HCT116 (cell line): ENCODE measurements at regions not wholly inside any gene's neighbourhood (a gene's known extent, or its start where the extent isn't known, plus 50 kb on each side); places are given as distances from the start of the nearest gene placed in this dataset.

Experiments
- ATAC-seq: fragments of 200-7000 bp; cut with Tn5 transposase; 2 replicates; pipeline ENCODE4 v1.9.1; 2020; ENCODE audit warnings: mild to moderate bottlenecking, moderate library complexity
- BruUV-seq: library from RNA; stranded (reverse); fragments of 400-500 nt; replicated peaks from 2 replicates; lab custom pipeline; 2021; lab: Mats Ljungman, UMichigan
- CTCF ChIA-PET: fragments of 300-600 bp; sonication (Branson Sonifier 250); formaldehyde crosslinking; loops from one replicate; lab custom pipeline; 2021; ENCODE audit warnings: antibody characterized with exemption; lab: Charles Lee
- POLR2A ChIA-PET: fragments of 300-600, 350-600 bp; sonication (Branson Sonifier 250); formaldehyde crosslinking; loops from one replicate; lab custom pipeline; 2021; ENCODE audit warnings: antibody characterized with exemption; lab: Charles Lee
- RAD21 ChIA-PET, 2 experiments: fragments of 300-600 bp; sonication (Branson Sonifier 250); formaldehyde crosslinking; loops; one replicate each; lab custom pipeline; 2023; ENCODE audit warnings: low total read pairs in 2 of 2; ENCODE audit not compliant: uncharacterized antibody in 2 of 2, unreplicated experiment in 2 of 2, low non-redundant PET in 1 of 2; lab: Charles Lee
- DNase-seq: peaks from one replicate; pipeline ENCODE4 v3.0.0-alpha.2; 2010; ENCODE audit warnings: low read depth, low spot score
- H2AFZ ChIP-seq: fragments of 200-600 bp; shearing (Covaris generic), sonication (generic); 2 replicates; pipeline ENCODE4 v1.6.1; 2017; ENCODE audit warnings: low read depth, mixed run types, mixed read lengths, antibody characterized with exemption, low read length; ENCODE audit not compliant: poor library complexity, severe bottlenecking
- H3K27ac ChIP-seq: 2 replicates; pipeline ENCODE4 v1.5.1; 2012; ENCODE audit warnings: low read depth, low read length
- H3K27me3 ChIP-seq: fragments of 200-600 bp; sonication (generic); 2 replicates; pipeline ENCODE4 v1.6.1; 2016; ENCODE audit warnings: mixed run types, low read length, mixed read lengths; ENCODE audit not compliant: insufficient read depth
- H3K36me3 ChIP-seq, 2 experiments: fragments of 200-500 bp in 1 of 2; fragments of 200-600 bp in 1 of 2; sonication (Bioruptor generic) in 1 of 2; sonication (generic) in 1 of 2; 2 replicates each; pipeline versions ENCODE4 v1.5.1 to v1.6.1; 2014 to 2016; ENCODE audit warnings: low read length in 2 of 2, inconsistent platforms in 1 of 2, mixed read lengths in 1 of 2, mixed run types in 1 of 2; ENCODE audit not compliant: insufficient read depth in 2 of 2, control insufficient read depth in 1 of 2
- H3K4me1 ChIP-seq, 2 experiments: fragments of 200-600 bp in 1 of 2; sonication (generic) in 1 of 2; 2 replicates each; pipeline versions ENCODE4 v1.5.1 to v1.6.1; 2012 to 2017; ENCODE audit warnings: low read length in 2 of 2, inconsistent platforms in 1 of 2, mild to moderate bottlenecking in 1 of 2, mixed read lengths in 1 of 2, mixed run types in 1 of 2, moderate library complexity in 1 of 2; ENCODE audit not compliant: insufficient read depth in 2 of 2, control insufficient read depth in 1 of 2
- H3K4me2 ChIP-seq: fragments of 200-600 bp; sonication (generic); 2 replicates; pipeline ENCODE4 v1.6.1; 2017; ENCODE audit warnings: mixed run types, low read length, mixed read lengths
- H3K4me3 ChIP-seq, 2 experiments: fragments of 200-600 bp in 1 of 2; sonication (generic) in 1 of 2; replicated peaks in 1 of 2; 2 replicates each; pipeline ENCODE4 v1.5.1; 2011 to 2016; ENCODE audit warnings: low read length in 2 of 2, control low read depth in 1 of 2, low read depth in 1 of 2, mild to moderate bottlenecking in 1 of 2, mixed read lengths in 1 of 2, mixed run types in 1 of 2
- H3K79me2 ChIP-seq: fragments of 200-600 bp; sonication (generic); 2 replicates; pipeline ENCODE4 v1.6.1; 2017; ENCODE audit warnings: mild to moderate bottlenecking, mixed run types, low read length, moderate library complexity, mixed read lengths; ENCODE audit not compliant: insufficient read depth
- H3K9ac ChIP-seq: fragments of 200-600 bp; sonication (generic); 2 replicates; pipeline ENCODE4 v1.6.1; 2016; ENCODE audit warnings: low read length, mixed read lengths
- H3K9me2 ChIP-seq: fragments of 200-600 bp; sonication (generic), shearing (Covaris generic); 2 replicates; pipeline ENCODE4 v1.6.1; 2017; ENCODE audit warnings: mixed run types, mild to moderate bottlenecking, moderate library complexity; ENCODE audit not compliant: insufficient read depth
- H3K9me3 ChIP-seq, 2 experiments: fragments of 200-500 bp in 1 of 2; fragments of 200-600 bp in 1 of 2; sonication (Bioruptor generic) in 1 of 2; sonication (generic) in 1 of 2; 2 replicates each; pipeline ENCODE4 v1.6.1; 2014 to 2017; ENCODE audit warnings: low read length in 2 of 2, mixed read lengths in 2 of 2, inconsistent platforms in 1 of 2, low read depth in 1 of 2, mild to moderate bottlenecking in 1 of 2, mixed run types in 1 of 2, moderate library complexity in 1 of 2; ENCODE audit not compliant: control insufficient read depth in 1 of 2, insufficient read depth in 1 of 2
- H4K20me1 ChIP-seq: fragments of 200-600 bp; sonication (generic), shearing (Covaris generic); 2 replicates; pipeline ENCODE4 v1.6.1; 2017; ENCODE audit warnings: mixed run types, mild to moderate bottlenecking, moderate library complexity; ENCODE audit not compliant: insufficient read depth
- ATF3 ChIP-seq: IDR thresholded peaks from 2 replicates; pipeline ENCODE4 v1.6.1; 2012
- CBX3 ChIP-seq: IDR thresholded peaks from 2 replicates; pipeline ENCODE4 v1.6.1; 2012; ENCODE audit warnings: low read depth
- CEBPB ChIP-seq: IDR thresholded peaks from 2 replicates; pipeline ENCODE4 v1.6.1; 2012; ENCODE audit warnings: low read depth
- EZH2 ChIP-seq: fragments of 200-600 bp; sonication (generic); IDR thresholded peaks from 2 replicates; pipeline ENCODE4 v1.6.1; 2017; ENCODE audit warnings: antibody characterized with exemption, mixed run types
- EZH2phosphoT487 ChIP-seq: fragments of 200-600 bp; IDR thresholded peaks from 2 replicates; pipeline ENCODE4 v1.6.1; 2018; ENCODE audit warnings: antibody characterized with exemption, borderline replicate concordance
- JUND ChIP-seq: IDR thresholded peaks from 2 replicates; pipeline ENCODE4 v1.6.1; 2012
- POLR2A ChIP-seq: IDR thresholded peaks from 2 replicates; pipeline ENCODE4 v1.7.0; 2011; ENCODE audit warnings: borderline replicate concordance; ENCODE audit not compliant: insufficient read depth, insufficient read length; ENCODE audit errors: extremely low read depth
- POLR2AphosphoS5 ChIP-seq: IDR thresholded peaks from 2 replicates; pipeline ENCODE4 v1.6.1; 2011; ENCODE audit warnings: mild to moderate bottlenecking, low read depth, low read length, moderate library complexity
- REST ChIP-seq: IDR thresholded peaks from 2 replicates; pipeline ENCODE4 v1.6.1; 2012; ENCODE audit warnings: low read depth
- SP1 ChIP-seq: IDR thresholded peaks from 2 replicates; pipeline ENCODE4 v1.6.1; 2012; ENCODE audit warnings: low read depth
- YY1 ChIP-seq: IDR thresholded peaks from 2 replicates; pipeline ENCODE4 v1.6.1; 2011; ENCODE audit warnings: low read length, low read depth, moderate library complexity, mild to moderate bottlenecking; ENCODE audit not compliant: insufficient replicate concordance; ENCODE audit errors: extremely low read depth
- ZBTB33 ChIP-seq: IDR thresholded peaks from 2 replicates; pipeline ENCODE4 v1.6.1; 2011; ENCODE audit warnings: mild to moderate bottlenecking, low read length, moderate library complexity; ENCODE audit not compliant: insufficient replicate concordance; ENCODE audit errors: extremely low read depth
- ZFX ChIP-seq: fragments of 450-650 bp; IDR thresholded peaks from 2 replicates; pipeline ENCODE4 v1.6.1; 2017
- ZNF274 ChIP-seq: fragments of 200-500 bp; sonication (Bioruptor generic); IDR thresholded peaks from 2 replicates; pipeline ENCODE4 v1.6.1; 2014; ENCODE audit warnings: mild to moderate bottlenecking, low read depth, low read length, inconsistent platforms
- intact Hi-C: fragments of 100-400 bp; cut with micrococcal nuclease; formaldehyde crosslinking; loops from 2 replicates; pipeline ENCODE4 v1.10.0; 2022

DNA sequence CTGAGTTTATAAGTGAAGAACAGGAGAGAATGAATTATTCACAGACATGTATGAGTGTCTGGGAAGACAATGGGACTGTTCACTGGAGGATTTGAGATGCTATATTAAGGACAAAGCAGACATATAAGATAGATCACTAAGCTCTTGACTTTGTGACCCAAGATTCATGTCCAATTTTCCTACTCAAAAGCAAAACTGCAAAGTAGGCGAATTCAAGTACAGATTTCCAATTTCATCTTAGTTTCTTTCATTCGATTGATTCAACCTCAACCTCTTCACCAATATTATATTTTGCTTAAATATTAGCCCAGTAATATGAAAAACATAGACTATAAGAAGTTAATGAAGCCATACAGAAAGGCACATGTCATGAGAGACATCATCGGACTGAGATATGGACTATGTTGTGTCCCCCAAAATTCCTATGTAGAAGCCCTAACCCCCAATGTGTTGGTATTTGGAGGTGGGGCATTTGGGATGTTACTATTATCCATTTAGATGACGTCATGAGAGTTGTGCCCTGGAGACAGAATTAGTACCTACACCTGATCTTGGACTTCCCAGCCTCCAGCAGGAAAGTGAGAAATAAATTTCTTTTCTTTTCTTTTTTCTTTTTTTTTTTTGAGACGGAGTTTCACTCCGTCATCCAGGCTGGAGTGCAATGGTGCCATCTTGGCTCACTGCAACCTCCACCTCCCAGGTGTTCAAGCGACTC lies 353.7 kb upstream of the AKR1E2 start:
- BruUV-seq: no TSS peak
- DNase-seq (no peak), ATAC-seq (no peak)
- intact Hi-C loops: no loop called here
- no peaks in the 10 kb centered on the region for H3K9me3 ChIP-seq
- H3K9me2 ChIP-seq: no peaks in the 10 kb centered on the region
- no peaks in the 10 kb centered on the region for H3K27me3 ChIP-seq
- H3K9ac ChIP-seq: no peak overlapping the region
- H3K4me2 ChIP-seq: no peak overlapping the region
- H3K4me3 ChIP-seq: no peak overlapping the region
- H3K4me1 ChIP-seq: no peaks in the 10 kb centered on the region; a peak in 1 of 4 replicates
- TF ChIP-seq EZH2: no peak
- no peak for TF ChIP-seq YY1
- no peak for TF ChIP-seq CEBPB
- no peak for TF ChIP-seq ZBTB33
- no peak for TF ChIP-seq POLR2AphosphoS5
- TF ChIP-seq ZFX: no peak
- TF ChIP-seq EZH2phosphoT487: no peak
- TF ChIP-seq POLR2A: no peak
- TF ChIP-seq SP1: no peak
- no peak for TF ChIP-seq REST
- no peak for TF ChIP-seq ATF3
- TF ChIP-seq ZNF274: no peak
- TF ChIP-seq CBX3: no peak
- no peak for TF ChIP-seq JUND
- H3K79me2 ChIP-seq: no peaks in the 10 kb centered on the region
- POLR2A ChIA-PET: no interaction called here
- H3K36me3 ChIP-seq: no peaks in the 10 kb centered on the region
- RAD21 ChIA-PET: no interaction called here
- no peak overlapping the region for H2AFZ ChIP-seq
- H3K27ac ChIP-seq: no peak overlapping the region
- H4K20me1 ChIP-seq: no peaks in the 10 kb centered on the region
- CTCF ChIA-PET: no interaction called here
